Activated CD8-positive, alpha-beta memory T cell treated with anti-CD3 and anti-CD28 coated beads for 4 hours (primary cell): ENCODE measurements at regions not wholly inside any gene's neighbourhood (a gene's known extent, or its start where the extent isn't known, plus 50 kb on each side); places are given as distances from the start of the nearest gene placed in this dataset.
"Not testable (repeated sequence)": the region's sequence is repeated elsewhere in the genome, so short reads cannot be mapped to it uniquely, and the experiment has no call there.

Experiments used
- DNase-seq, 2 donors: peaks; one replicate each; pipeline ENCODE4 v3.0.0-alpha.2; 2020; ENCODE audit warnings: low read depth in 2 of 2

DNA sequence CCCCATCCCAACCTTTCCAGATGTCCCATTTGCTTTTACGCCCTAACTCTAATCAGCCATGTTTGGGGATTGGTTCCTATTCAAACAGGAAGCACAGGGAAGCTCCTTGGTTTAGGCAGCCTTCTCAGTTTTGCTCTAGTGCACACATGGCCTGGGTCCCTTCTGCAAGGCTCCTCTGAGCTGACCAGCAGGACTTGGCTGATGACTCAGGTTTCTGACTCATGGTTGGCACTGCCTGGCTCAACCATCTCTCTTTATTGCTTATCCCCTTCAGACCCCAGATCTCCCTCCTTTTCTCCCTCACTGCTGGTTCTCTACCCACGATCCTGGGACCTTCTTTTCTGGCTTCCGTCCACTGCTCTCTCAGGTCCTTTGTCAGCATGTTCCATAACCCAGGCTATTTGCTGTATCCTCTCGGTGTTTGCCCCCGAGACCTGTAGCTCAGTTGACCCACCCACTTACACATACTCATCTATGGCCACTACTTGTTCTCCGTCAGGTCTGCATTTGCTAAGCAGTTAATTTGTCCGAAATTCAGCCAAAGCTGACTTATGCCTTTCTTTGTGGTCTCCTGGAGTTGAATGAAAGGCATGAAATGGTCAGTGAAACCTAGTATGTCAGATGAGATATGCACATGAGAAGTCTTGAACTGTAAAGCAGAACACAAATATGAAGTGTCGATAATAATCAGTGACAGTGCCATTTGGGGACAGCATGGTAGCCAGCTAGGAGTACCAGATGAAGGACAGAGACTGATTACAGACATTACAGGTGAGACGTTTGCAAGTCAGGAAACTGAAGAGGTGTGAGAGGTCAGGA lies 323.5 kb upstream of the ROPN1 start:
- DNase-seq = no peak

DNA sequence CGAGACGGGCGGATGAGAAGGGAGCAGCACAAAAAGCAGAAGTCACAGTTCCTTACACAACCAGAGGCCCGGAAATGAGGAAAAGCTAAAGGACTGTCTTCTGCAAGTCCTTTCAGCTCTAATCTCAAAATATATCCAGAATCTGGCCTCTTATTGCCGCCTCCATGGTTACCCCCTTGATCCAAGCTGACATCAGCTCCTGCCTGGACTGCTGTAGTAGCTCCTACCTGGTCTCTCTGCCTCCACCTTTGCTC lies 324.0 kb upstream of the ROPN1 start:
- DNase-seq = no peak

DNA sequence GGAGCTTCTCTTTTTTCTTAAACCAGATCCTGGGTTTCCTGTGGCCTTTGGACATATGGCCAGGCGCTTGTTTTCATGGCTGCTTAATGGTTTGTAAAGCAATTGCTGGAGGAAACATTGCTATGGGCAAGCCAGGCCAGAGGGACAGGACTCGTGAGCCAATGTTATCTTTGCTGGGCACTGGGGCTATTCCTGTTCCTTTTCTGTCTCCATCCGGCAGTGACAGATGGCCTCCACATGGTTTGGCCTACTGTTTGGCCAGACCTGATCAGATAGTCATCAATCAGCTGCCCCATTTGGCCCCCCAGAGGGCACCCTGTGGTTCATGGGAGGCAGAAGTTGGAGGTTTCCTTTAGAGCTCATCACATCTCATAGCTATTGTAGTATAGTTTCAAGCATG lies 326.1 kb upstream of the ROPN1 start:
- DNase-seq = no peak

DNA sequence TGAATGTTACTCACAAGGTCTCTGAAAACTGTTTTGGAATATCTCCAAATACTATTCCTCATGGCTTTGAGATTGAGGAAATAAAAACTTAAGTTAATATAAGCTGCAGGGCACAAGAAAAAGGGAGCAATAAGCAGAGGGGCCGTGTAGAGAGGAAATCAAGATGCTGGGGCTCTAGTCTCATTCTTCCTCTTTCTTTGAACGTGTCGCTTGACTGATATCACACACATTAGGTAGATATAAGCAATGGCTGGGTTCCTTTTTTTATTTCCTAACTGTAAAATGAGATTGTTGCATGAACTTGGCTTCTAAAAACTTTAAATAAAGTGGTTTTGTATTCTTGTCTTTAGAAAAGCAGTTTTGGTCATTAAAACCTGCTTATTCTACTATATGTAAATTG lies 326.7 kb upstream of the ROPN1 start:
- DNase-seq = no peak

DNA sequence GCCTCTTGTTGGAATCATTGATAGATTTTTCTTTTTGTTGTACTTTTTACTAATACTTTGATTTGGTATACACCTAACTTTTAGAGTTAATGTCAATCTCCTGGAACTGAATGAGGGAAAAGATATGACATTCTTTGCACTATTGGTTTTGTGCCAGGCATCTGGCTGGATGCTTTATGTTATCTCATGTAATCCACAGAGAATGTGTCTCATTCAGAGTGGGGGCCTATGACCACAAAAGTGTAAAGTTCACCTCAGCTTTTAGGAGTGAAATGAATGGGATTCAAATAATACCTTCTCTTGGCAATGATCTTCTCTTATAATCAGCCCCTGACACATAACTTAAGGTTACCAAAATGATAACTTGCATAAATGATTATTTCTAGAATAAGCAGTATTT lies 329.1 kb upstream of the ROPN1 start:
- no peak for DNase-seq

DNA sequence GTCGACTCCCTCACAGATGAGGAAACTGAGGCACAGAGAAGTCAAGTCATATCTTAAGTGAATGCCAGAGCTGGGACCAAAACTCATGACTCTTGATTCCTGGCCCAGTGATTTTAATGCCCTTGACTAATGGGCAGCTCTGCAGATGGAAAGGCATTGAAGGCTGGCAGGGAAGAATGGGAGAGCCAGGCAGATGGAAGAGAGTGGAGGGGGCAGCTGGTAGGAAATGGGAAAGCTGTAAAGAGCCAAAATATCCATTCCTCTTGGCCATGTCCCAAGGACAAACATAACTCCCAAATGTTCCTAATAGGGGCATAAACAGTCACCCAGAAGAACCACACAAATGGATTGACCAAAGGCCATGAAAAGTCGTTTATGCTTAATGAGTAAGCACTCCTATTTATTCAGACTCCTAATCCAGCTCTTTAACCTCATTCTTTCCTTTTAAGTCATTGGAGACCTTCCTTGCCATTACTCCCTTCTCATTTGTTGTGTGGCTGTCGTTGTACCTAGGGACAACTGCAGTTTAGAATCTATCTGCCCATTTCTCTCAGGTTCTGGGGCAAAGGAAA lies 330.5 kb upstream of the ROPN1 start:
- no peak for DNase-seq

DNA sequence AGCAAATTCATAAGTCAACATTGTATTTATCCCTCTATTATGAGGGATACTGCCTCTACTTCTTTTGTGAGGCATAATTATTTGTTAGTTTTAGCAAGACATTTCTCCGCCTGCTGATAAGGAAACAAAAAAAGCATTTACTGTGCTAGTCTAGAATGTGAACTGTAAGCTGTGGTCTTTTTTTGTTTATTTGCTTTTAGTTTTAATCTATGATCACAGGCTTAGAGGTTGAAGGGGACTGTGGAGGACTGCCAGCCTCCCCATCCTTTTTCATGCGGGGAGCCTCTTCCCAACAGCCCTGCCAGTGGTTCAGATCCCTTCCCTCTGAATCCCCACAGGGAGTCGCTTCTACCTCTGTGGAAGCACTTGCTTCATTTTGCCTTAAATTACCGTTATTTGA lies 331.0 kb upstream of the ROPN1 start:
- no peak for DNase-seq

DNA sequence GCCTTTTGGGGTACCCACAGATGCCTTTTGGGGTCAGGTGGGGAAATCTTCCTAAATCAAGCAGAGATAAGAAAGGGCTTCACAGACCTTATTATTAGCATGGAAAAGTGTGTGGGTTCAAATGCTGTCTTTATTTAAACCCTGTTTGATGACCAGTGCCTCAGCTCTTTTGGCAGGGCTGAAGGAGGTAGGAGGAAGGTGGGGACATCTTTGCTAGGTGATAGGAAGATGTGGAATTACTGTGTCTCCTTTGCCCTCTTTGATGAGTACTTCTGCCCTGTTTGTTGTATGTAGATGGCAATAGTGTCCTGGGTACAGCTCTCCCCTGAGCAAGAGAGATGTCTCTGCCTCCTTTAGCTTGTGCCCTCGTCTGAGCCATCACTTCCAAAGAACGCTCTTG lies 333.3 kb upstream of the ROPN1 start:
- DNase-seq = no peak

DNA sequence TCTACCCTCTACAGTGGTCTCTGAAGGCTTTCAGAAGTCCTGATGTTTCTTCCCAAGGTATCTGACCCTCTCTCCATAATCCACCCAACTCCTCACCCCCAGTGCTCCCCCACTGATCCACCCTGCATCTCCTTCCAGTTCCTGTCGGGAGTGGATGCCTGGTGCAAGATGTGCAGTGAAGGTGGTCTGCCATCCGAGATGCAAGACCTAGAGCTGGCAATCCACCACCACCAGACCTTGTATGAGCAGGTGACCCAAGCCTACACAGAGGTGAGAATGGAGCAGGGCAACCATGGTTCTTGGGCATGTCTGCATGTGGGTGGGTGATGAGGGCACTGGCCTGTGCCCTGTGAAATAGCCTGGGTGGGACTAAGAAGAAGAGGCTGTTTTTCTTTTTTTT lies 337.8 kb upstream of the ROPN1 start:
- no peak for DNase-seq

DNA sequence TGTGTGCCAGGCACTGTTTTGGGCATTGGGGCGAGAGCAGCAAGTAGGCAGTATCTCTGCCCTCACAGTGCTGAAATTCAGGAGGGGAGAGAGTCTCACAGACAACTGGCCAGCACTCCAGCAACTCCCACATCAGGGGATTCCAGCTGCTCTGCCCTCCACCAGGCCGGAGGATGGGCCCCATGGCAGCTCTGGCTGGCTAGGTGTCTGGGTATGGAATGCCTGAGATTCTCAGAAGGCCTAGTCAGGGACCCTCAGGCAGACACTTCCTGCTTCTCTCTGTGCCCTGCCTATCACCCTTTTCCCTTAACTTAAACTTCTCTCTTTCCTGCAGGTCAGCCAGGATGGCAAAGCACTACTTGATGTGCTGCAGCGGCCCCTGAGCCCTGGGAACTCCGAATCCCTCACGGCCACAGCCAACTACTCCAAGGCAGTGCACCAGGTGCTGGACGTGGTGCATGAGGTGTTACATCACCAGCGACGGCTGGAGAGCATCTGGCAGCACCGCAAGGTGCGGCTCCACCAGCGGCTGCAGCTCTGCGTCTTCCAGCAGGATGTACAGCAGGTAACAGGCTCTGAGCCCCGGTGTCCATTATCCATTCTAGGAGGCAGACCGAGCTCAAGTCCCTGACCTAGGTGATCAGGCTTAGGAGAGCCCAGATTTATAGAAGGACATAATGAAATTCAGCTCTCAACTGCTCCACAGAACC lies 342.2 kb upstream of the ROPN1 start:
- DNase-seq = no peak

DNA sequence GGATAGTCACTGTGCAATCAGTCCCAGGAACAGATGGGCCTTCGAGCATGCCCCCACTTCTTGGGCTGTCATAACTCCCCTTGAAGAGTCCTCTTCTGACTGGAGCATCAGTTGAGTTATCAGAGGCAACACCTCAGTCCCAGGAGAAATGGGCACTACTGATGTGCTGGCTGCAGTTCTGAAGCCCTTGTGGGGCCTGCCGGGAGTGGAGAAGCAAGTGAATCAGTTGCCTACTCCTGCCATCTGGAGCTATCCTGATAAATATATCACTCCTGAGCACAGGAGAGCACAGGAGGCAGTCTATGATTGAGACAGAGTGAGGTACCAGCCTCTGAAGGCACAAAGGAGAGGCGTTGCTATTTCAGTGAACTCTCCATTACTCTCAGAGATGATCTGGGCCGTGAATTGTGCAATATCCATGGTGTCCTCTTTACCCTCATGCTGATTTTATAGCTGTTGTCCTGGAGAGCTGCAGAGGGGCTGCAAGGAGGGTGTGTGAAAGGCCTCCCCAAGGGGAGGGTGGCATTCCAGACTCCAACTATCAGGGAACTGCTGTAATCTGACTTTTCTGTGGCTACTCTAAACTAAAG lies 344.2 kb upstream of the ROPN1 start:
- no peak for DNase-seq

DNA sequence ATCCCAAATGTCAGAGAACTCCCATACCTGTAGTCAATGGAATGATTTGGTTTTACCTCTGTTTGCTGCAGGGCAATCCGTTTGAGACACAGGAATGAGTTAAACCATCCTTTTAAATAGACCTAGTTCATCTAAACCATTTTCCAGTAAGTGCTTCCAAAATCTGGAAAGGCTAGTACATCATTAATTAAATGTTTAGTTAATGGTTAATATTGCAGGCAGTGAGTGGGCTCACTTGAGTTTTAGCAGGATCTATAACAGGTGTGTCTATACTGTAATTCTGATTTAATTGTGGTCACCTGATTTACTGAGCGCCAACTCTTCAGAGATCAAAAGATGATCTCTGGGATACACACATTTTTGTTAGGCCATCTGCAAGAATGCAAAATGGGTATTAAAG lies 353.9 kb upstream of the ROPN1 start:
- DNase-seq = no peak

DNA sequence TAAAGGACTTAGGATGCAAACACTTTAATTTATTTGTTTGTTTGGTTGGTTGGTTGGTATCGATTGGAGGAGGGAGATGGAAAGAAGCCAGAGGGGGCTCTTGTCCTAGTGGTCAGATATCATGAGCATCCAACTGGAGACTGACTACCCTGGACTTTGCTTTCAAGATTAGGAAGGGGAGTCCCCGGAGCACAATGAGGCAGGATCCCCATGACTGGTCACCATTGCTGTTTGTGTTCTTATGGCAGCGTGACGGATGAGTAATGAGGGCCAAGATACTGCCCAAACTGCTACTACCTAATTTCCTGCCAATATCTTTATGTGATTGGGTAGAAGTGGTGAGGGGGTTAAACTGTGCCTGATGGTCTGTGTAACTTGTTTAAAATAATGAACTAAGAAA lies 354.6 kb upstream of the ROPN1 start:
- DNase-seq = no peak

DNA sequence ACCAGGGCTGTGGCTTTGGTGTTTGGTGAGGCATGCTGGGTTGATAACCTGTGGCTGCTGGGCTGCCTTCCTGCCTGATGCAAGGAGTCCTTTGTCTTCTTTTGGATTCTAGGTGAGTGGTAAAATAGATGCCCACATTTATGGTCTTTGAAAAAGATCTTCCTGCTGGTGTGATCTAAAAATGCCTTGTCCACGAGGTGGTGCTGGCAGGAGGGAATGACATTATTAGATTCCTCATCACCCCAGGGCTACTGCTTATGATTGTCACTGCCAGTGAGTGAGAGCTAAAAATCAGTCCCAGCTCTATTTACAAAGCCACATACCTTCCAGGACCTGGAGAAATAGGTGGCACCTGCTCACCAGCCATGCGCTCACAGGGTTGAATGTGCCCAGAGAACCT lies 355.5 kb upstream of the ROPN1 start:
- DNase-seq = no peak

DNA sequence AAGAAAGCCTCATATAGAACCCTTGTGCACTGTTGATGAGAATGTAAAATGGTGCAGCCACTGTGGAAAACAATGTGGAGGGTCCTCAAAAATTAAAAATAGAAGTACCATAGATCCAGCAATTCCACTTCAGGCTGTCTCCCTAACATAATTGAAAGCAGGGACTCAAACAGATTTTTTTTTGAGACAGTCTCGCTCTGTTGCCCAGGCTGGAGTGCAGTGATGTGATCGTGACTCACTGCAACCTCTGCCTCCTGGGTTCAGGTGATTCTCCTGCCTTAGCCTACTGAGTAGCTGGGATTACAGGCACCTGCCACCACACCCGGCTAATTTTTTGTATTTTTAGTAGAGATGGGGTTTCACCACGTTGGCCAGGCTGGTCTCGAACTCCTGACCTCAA lies 356.6 kb upstream of the ROPN1 start:
- not testable (repeated sequence) for DNase-seq

DNA sequence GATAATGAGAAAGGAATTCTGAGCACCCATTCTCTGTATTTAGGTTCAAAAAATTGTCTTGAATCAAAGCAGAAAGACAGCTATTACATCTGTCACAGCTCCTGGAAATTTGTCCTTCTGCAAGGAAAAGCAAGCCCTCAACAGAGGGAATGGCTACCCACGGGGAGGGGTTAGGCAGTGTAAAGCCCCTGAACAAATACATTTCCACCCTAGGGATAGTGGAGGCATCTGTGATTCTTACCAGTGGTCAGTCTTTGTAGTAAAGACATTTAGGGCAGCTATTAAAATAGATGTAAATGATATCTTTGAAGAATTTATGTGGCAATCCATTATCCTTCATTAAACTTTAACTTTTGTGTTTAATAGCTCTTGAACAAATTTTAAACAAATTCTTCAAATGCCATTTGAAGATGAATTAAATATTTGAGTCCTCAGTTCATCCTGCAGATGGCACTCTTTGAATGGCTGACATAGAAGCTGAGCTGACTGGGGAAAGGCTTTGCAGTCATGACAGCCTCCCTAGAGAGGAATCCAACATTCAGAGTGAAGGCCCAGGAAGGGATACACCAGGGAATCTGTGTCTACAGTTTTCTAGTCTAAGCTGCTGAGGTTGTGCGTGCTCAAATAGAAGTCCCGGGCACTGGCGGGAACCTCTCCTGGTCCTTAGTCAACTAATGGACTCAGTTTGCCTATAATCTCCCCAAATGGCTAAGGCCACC lies 359.7 kb upstream of the ROPN1 start:
- no peak for DNase-seq

DNA sequence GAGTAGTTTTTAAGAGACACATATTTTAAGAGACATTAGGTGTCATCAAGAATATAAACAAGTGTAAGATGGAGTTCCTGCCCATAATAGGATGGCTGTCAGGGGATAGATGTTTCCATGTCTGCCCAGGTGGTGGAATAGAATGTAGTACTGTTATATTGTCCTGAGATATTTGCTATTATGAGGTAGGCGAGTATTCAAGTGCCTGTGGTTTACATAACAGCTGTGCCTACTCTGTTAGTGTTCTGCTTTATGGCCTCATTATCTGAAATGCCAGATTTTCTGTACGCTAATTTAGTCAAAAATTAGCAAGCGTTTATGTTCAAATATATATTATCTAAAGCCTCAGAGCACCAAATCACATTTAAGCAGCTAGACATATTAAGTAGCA lies 360.2 kb upstream of the ROPN1 start:
- no peak for DNase-seq

DNA sequence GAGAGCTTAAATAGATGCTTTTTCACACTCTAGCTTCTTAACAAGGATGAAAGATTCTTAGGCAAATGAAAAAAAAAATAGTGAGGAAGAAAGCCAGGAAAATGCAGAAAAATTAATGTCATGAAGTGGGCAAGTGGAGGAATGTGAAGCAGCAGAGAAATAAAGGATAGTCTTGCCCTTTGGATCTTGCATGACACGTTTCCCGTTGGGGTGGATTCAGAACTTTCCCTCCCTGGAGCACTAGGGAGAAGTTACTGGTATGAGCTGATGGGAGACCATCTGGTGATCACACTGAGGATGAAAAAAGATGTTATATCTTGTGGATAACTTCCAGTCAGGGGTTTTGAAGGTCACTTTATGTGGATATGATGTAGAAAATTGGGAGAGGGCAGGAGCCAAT lies 361.8 kb upstream of the ROPN1 start:
- DNase-seq = no peak

DNA sequence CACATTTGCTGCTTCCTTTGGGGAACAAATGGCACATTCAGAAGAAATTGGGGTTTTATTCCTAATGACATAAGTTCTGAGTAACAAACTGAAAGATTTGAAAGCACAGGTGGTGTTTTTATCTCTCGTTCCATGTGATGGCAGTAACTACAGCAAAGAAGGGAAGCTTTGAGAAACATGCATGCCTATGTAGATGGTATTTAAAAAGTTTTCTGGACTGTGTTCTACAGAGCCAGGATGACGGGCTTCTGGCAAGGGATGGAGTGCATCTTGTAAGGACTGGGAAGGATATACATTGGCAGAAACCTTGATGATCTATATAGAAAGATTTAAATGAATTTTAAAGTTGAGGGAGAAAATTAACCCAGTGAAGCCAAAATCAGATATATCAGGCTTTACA lies 362.2 kb upstream of the ROPN1 start:
- DNase-seq = no peak

DNA sequence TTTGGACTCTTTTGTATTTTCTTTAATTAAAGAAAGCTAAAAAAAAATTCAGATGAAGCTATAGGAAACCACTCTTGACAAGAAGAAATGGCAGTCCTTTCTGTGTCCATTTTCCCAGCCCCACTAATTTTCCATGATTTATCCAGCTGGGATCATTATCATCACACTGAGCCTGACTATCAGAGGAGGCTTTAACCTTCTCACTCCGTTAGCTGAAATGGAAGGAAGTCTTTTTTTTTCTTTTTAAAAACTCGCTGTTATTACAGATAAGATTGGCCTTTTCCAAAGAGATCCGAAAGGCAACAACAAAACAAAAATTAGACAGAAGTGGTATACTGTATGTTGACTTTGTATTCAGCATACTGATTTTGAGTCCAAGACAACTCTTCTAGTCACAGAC lies 366.2 kb upstream of the ROPN1 start:
- DNase-seq = no peak

DNA sequence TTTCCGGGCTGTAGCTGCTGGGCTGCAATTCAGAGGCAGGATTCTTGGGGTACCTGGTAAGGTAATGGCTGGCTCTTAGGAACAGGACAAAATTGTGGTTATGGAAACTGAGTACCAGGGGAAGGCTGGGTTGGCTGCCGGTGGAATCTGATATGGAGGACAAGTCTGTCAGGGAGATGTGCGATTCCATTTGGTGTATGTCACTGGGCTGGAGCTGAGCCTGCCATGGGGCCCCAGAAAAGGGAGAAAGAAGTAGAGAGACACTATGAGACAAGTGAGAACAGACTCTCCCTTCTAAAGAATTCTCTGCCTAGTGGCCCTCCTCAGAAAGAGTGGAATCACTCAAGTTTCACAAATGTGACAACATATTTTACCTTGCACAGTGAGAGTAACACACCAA lies 368.2 kb upstream of the ROPN1 start:
- DNase-seq = no peak

DNA sequence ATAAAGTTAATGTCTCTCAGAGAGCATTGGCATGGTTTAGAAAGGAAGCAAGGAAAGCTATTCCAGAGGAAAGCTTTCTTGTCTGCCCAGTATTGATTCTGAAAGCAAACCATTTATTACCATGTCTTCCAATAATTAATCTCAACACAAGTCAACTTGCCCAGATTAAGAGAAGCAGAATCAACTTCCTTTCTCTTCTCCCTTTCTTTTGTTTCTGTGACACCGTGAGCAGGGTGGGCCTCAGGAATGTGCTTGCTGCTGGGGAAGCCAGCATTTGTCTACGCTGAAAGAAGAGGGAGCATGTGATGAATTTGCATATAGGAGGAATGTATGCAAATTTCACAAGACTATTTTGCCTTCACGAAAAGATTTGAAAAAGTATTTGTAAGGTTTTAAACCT lies 368.6 kb upstream of the ROPN1 start:
- no peak for DNase-seq

DNA sequence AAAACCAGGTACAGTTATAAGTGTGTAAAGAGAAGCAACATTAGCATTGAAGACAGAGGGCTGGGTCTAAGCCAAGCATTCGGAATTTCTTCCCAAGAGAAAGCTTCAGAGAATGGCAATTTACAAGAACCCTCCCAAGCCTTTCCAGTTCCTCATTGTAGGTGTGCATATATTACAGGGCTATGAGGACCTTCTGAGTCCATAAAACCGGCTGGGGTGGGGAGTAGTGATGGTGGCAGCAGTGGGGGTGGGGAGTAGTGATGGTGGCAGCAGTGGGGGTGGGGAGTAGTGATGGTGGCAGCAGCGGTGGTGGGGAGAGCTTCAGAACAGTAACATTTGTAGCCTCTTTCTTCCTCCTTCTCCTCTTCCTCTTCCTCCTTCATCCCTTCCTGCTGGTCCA lies 368.7 kb upstream of the UMPS start:
- no peak for DNase-seq
